ENCODE measurements at regions not wholly inside any gene's neighbourhood (a gene's known extent, or its start where the extent isn't known, plus 50 kb on each side); places are given as distances from the start of the nearest gene placed in this dataset.

DNA sequence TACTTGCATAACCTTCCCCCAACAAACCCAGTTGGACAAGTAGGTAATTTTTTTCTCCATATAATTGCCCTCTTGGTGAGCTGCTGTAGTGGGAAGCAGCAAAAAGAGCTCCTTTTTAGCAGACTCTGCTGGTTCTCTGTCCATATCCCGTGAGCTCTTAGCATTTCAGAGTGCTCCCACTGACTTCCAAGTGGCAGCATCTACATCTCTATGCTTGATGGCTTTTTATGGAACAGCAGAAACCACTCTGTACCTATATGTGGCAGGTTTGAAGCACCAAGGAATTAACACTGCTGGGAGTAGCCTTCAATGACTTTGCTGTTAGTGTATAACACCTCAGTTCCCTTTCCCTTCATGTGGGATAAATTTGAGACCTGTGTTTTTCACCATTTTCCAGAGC is 168.4 kb upstream of the NHS start:
- intact Hi-C loops (cut with DNase I): no loop called here
- TF ChIP-seq, protein P1, sequence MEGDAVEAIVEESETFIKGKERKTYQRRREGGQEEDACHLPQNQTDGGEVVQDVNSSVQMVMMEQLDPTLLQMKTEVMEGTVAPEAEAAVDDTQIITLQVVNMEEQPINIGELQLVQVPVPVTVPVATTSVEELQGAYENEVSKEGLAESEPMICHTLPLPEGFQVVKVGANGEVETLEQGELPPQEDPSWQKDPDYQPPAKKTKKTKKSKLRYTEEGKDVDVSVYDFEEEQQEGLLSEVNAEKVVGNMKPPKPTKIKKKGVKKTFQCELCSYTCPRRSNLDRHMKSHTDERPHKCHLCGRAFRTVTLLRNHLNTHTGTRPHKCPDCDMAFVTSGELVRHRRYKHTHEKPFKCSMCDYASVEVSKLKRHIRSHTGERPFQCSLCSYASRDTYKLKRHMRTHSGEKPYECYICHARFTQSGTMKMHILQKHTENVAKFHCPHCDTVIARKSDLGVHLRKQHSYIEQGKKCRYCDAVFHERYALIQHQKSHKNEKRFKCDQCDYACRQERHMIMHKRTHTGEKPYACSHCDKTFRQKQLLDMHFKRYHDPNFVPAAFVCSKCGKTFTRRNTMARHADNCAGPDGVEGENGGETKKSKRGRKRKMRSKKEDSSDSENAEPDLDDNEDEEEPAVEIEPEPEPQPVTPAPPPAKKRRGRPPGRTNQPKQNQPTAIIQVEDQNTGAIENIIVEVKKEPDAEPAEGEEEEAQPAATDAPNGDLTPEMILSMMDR (IDR thresholded peaks at IDR 0.05): no peak
- Histone ChIP-seq H3K4me3 (no peak overlapping the region), H3K27me3 (ENCODE audit: insufficient read depth in 3 of 3, low read length in 2 of 3) (no peaks in the 10 kb centered on the region), H3K36me3 (ENCODE audit: insufficient read depth in 1 of 2, low read depth in 1 of 2) (no peaks in the 10 kb centered on the region), H3K4me1 (no peaks in the 10 kb centered on the region), H3K27ac (no peak overlapping the region), H3K9me3 (peaks cover 3% of the 10 kb centered on the region)
- WGBS, 3 donors: 30 to 67% (median 32%) methylated on average over 1 of the region's 1 CpG
- no peak for DNase-seq
- ATAC-seq: no peak

DNA sequence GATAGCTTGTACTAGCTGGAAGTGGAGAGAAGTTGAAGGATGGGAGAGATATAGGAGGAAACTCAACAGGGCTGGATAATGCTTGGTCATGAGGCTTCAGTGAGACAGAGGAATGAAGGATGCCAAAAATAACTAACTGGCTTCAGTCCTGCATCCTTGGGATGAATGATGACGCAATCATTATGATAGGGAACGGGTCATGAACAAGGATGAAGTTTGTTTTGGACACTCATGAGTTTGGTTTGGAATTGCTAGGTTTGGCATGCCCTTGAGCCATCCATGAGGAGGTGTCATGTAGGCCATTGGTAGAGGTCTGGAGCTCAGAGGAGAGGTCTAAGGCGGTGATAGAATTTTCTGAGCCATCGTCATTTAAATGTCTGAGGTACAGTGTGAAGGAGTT is 160.0 kb upstream of the NHS start:
- no peak overlapping the region for H3K4me3 ChIP-seq
- H3K27me3 ChIP-seq (ENCODE audit: insufficient read depth in 3 of 3, low read length in 2 of 3): peaks cover 0 to 4% (median 0%) of the 10 kb centered on the region in 3 donors
- 74 to 83% (median 76%) methylated on average over 4 of the region's 4 CpGs for WGBS, 3 donors
- DNase-seq: no peak
- TF ChIP-seq, protein P1 (IDR thresholded peaks at IDR 0.05): no peak
- intact Hi-C loops (cut with DNase I): no loop called here
- H3K4me1 ChIP-seq: no peaks in the 10 kb centered on the region
- ATAC-seq: no peak
- no peak overlapping the region for H3K27ac ChIP-seq
- peaks cover 12% of the 10 kb centered on the region for H3K9me3 ChIP-seq
- H3K36me3 ChIP-seq (ENCODE audit: insufficient read depth in 1 of 2, low read depth in 1 of 2): no peaks in the 10 kb centered on the region

DNA sequence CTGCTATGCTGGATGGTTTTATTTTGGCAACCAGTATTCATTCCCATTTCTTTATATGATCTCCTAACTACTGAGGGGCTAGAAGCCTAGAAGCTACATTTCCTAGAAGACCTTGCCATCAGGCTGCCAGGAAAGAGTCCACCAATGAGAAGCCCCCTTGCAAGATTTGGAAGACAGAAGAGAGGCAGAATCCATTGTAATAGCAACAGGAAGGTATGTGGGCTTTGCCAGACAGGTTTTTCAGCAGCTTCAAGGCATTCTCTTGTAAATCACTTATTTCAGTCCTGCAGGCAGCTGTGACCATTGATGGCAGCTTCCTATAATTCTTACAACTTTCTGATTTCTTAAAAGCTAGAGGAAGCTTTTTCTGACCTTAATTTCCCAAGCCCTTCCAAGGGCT is 148.3 kb upstream of the NHS start:
- TF ChIP-seq, protein P1 (IDR thresholded peaks at IDR 0.05): no peak
- Histone ChIP-seq H3K27ac (no peak overlapping the region), H3K4me3 (no peak overlapping the region), H3K9me3 (no peaks in the 10 kb centered on the region), H3K4me1 (no peaks in the 10 kb centered on the region), H3K36me3 (ENCODE audit: insufficient read depth in 1 of 2, low read depth in 1 of 2) (no peaks in the 10 kb centered on the region), H3K27me3 (ENCODE audit: insufficient read depth in 3 of 3, low read length in 2 of 3) (peaks cover 0 to 3% (median 0%) of the 10 kb centered on the region in 3 donors)
- intact Hi-C loops (cut with DNase I): no loop called here
- DNase-seq: no peak
- no peak for ATAC-seq

DNA sequence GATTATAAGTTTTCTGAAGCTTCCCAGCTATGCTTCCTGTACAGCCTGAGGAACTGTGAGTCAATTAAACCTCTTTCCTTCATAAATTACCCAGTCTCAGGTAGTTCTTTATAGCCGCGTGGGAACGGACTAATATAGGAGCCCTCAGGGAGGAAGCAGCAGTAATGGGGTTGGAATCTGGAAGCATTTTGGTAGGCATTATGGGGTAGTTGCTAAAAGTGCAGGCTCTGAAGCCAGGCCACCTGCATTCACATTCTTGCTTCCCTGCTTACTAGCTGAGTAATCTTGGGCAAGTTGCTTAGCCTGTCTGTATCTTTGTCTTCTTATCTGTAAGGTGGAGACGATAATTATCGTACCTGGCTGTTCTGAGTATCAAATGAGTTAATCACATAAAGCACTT is 137.9 kb upstream of the NHS start:
- ATAC-seq (no peak), DNase-seq (no peak)
- no peaks in the 10 kb centered on the region for H3K9me3 ChIP-seq
- H3K27ac ChIP-seq: no peak overlapping the region
- TF ChIP-seq, protein P1 (IDR thresholded peaks at IDR 0.05): no peak
- intact Hi-C loops (cut with DNase I): no loop called here
- no peaks in the 10 kb centered on the region for H3K36me3 ChIP-seq (ENCODE audit: insufficient read depth in 1 of 2, low read depth in 1 of 2)
- peaks cover 0 to 10% (median 0%) of the 10 kb centered on the region in 3 donors for H3K27me3 ChIP-seq (ENCODE audit: insufficient read depth in 3 of 3, low read length in 2 of 3)
- 75 to 84% (median 80%) methylated on average over 5 of the region's 5 CpGs for WGBS, 3 donors
- no peaks in the 10 kb centered on the region for H3K4me1 ChIP-seq
- no peak overlapping the region for H3K4me3 ChIP-seq

DNA sequence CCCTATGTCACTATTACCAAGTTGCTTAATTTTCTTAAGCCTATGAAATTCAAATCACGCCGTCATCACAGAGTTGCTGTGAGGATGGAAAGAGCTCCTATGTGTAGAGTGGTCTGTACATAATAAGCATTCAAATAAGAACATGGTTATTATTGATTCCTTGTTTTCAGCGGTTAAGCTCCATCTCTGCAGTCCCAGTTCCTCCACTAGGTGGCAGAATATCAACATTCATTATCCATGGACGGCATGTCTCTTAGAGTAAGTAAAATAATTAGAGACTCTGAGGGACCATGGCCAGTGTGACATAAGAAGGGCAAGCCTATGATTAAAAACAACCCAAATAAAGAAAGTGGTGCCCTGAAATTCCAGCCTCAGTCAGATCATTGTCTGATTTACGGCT is 132.5 kb upstream of the NHS start:
- Histone ChIP-seq H3K36me3 (ENCODE audit: insufficient read depth in 1 of 2, low read depth in 1 of 2) (no peaks in the 10 kb centered on the region), H3K9me3 (no peaks in the 10 kb centered on the region), H3K4me3 (no peak overlapping the region), H3K27ac (no peak overlapping the region), H3K4me1 (no peaks in the 10 kb centered on the region), H3K27me3 (ENCODE audit: insufficient read depth in 3 of 3, low read length in 2 of 3) (peaks cover 0 to 12% (median 0%) of the 10 kb centered on the region in 3 donors)
- 16 to 22% (median 19%) methylated on average over 5 of the region's 5 CpGs for WGBS, 3 donors
- TF ChIP-seq, protein P1 (IDR thresholded peaks at IDR 0.05): peak; percentile 73
- intact Hi-C loops (cut with DNase I): loop anchor here (2.0 to 5.0 kb wide), 3 partner anchors 348 to 450 kb away; no protein-coding TSS in a partner anchor
- DNase-seq (no peak), ATAC-seq (peak in 2 of 4 donors; percentile 40 to 46)
